WERI-Rb-1 (cell line): ENCODE measurements at regions not wholly inside any gene's neighbourhood (a gene's known extent, or its start where the extent isn't known, plus 50 kb on each side); places are given as distances from the start of the nearest gene placed in this dataset.
A peak's percentile ranks its signal among the peaks of the same experiment; 100 is the strongest.

ENCODE experiments used
- DNase-seq: peaks from one replicate; pipeline ENCODE4 v3.0.0-alpha.2; 2020
- H3K27ac ChIP-seq: fragments of 250-450 bp; sonication (Bioruptor Pico); 2 replicates; pipeline ENCODE4 v1.5.1; 2020; ENCODE audit warnings: mild to moderate bottlenecking, moderate library complexity
- H3K27me3 ChIP-seq: fragments of 250-450 bp; sonication (Bioruptor Pico); 2 replicates; pipeline ENCODE4 v1.5.1; 2021; ENCODE audit warnings: mild to moderate bottlenecking, low read depth, moderate library complexity; ENCODE audit not compliant: insufficient read depth, severe bottlenecking
- H3K36me3 ChIP-seq: fragments of 250-450 bp; sonication (Bioruptor Pico); 2 replicates; pipeline ENCODE4 v1.5.1; 2020; ENCODE audit warnings: mild to moderate bottlenecking, moderate library complexity
- H3K4me3 ChIP-seq: 2 replicates; pipeline ENCODE4 v1.5.1; 2011; ENCODE audit warnings: low read depth, mild to moderate bottlenecking, control low read depth, low read length
- H3K9me3 ChIP-seq: fragments of 250-450 bp; sonication (Bioruptor Pico); 2 replicates; pipeline ENCODE4 v1.5.1; 2021; ENCODE audit warnings: mild to moderate bottlenecking, moderate library complexity; ENCODE audit not compliant: severe bottlenecking
- CTCF ChIP-seq: IDR thresholded peaks from 2 replicates; pipeline ENCODE4 v1.5.1; 2011; ENCODE audit warnings: low read depth, mild to moderate bottlenecking, control low read depth, inconsistent platforms, low read length

GRCh38 chr9:19976226-19976625, 187.4 kb upstream of the SLC24A2 start:
- no peak overlapping the region for H3K27ac ChIP-seq
- H3K9me3 ChIP-seq, result no peaks in the 10 kb centered on the region
- TF ChIP-seq CTCF, result no peak
- H3K4me3 ChIP-seq, result no peak overlapping the region
- H3K27me3 ChIP-seq, result no peaks in the 10 kb centered on the region
- H3K36me3 ChIP-seq, result no peaks in the 10 kb centered on the region
- no peak for DNase-seq

- Histone ChIP-seq H3K27me3 (no peaks in the 10 kb centered on the region), H3K9me3 (no peaks in the 10 kb centered on the region), H3K36me3 (no peaks in the 10 kb centered on the region), H3K27ac (no peak overlapping the region), H3K4me3 (no peak overlapping the region)
- DNase-seq, result no peak
- TF ChIP-seq CTCF, result no peak
These were observed 186.7 kb upstream of the SLC24A2 start for GRCh38 chr9:19975499-19975898.

DNA sequence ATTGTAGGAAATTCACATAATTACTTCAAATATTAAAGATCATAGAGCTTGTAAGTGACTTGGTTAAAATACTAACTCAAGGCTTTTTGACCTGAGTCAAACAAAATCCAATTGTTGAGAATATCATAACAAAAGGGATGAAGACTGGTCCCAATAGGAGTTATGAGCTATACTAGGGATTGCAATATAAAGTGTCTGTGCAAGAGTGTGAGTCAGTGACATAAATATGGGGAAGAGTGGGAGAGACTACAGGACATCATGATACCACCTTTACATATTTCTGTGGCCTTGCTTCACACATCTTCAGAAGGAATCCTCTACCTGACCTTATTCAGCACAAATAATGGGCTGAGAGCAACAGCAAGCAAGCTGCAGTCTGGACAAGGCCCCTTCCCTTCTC, 180.9 kb upstream of the SLC24A2 start:
- H3K27me3 ChIP-seq, result no peaks in the 10 kb centered on the region
- no peak overlapping the region for H3K27ac ChIP-seq
- no peaks in the 10 kb centered on the region for H3K9me3 ChIP-seq
- H3K4me3 ChIP-seq, result no peak overlapping the region
- no peak for DNase-seq
- TF ChIP-seq CTCF, result no peak
- no peaks in the 10 kb centered on the region for H3K36me3 ChIP-seq

GRCh38 chr9:19967888-19968459, 179.1 kb upstream of the SLC24A2 start:
- Histone ChIP-seq H3K36me3 (no peaks in the 10 kb centered on the region), H3K27me3 (no peaks in the 10 kb centered on the region), H3K27ac (no peak overlapping the region), H3K9me3 (no peaks in the 10 kb centered on the region), H3K4me3 (no peak overlapping the region)
- TF ChIP-seq CTCF, result no peak
- DNase-seq, result no peak

DNA sequence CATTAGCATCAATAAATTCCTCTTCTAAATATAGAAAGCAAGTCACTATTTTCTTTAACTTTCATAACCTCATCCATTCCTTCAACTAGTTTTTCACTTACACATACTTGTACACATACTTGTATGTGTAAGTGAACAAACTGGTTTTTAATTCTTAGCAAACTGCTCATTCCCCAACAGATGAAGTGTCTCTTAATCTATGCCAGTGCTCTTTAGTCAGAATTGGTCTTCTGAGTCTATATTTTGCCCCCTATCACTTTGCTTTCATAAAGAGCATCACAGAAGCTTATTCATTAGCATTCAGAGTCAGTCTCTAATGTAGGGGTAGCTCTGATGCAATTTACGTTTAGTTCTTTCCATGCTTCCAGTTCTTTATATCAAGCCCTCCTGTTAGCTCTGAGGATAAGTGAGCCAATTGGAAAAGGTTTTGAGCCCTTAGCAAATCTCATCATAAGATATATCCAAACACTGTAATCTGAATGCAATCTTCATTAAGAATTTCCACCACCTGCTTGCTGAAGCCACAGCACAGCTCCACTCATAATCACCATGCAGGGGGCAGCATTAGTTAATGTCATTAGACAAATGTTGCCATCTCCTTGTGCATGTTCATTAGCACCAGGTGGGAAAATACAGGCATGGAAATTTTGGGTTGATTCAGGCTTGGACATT, 178.5 kb upstream of the SLC24A2 start:
- H3K9me3 ChIP-seq, result no peaks in the 10 kb centered on the region
- no peaks in the 10 kb centered on the region for H3K27me3 ChIP-seq
- no peaks in the 10 kb centered on the region for H3K36me3 ChIP-seq
- TF ChIP-seq CTCF, result peak; percentile 36; the same call in 1 of the 2 replicates
- H3K27ac ChIP-seq, result no peak overlapping the region
- DNase-seq, result peak; percentile 57
- no peak overlapping the region for H3K4me3 ChIP-seq

DNA sequence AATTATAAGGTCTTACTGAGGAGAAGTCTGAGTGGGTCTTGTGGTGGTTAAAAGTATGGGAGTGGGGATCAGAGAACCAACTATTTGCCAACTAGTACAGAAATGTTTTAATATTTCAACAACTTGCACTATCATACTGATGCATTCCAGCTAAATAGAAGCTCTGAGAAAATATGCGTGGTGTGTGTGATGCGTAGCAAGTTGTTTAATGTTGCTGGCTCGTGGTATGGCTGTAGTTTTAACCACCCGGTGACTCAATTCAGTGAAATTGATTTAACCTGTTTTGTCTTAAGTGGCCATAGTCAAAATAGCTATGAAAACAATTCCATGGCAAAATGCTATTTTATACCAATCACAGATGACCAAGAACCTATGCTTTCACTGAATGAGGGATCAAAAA, 176.5 kb upstream of the SLC24A2 start:
- H3K36me3 ChIP-seq, result no peaks in the 10 kb centered on the region
- no peak overlapping the region for H3K27ac ChIP-seq
- no peaks in the 10 kb centered on the region for H3K27me3 ChIP-seq
- H3K9me3 ChIP-seq, result no peaks in the 10 kb centered on the region
- no peak for TF ChIP-seq CTCF
- no peak for DNase-seq
- H3K4me3 ChIP-seq, result no peak overlapping the region
